ENCODE measurements at regions not wholly inside any gene's neighbourhood (a gene's known extent, or its start where the extent isn't known, plus 50 kb on each side); places are given as distances from the start of the nearest gene placed in this dataset.

- no peaks in the 10 kb centered on the region for H3K27me3 ChIP-seq (replicated peaks in 1 of 4; ENCODE audit: control insufficient read depth in 3 of 4, extremely low read depth in 1 of 4, insufficient read depth in 3 of 4, low read length in 3 of 4)
- H4K5ac ChIP-seq (ENCODE audit: insufficient read length, low read depth, low read length): no peak overlapping the region
- no peak overlapping the region for H3K14ac ChIP-seq (ENCODE audit: insufficient read length)
- no peaks in the 10 kb centered on the region for H3K36me3 ChIP-seq (ENCODE audit: control insufficient read depth in 2 of 4, insufficient read depth in 4 of 4, low read length in 3 of 4)
- no peak overlapping the region for H3K23ac ChIP-seq (ENCODE audit: insufficient read length)
- H2BK20ac ChIP-seq (ENCODE audit: low read length): no peak overlapping the region
- no peaks in the 10 kb centered on the region for H3K79me2 ChIP-seq (ENCODE audit: control insufficient read depth in 1 of 2, insufficient read depth in 2 of 2, low read length in 2 of 2)
- H3K4ac ChIP-seq (replicated peaks; ENCODE audit: insufficient read length, low read depth, low read length): no peak overlapping the region
- H3K27ac ChIP-seq (ENCODE audit: low read depth, low read length): no peak overlapping the region
- DNase-seq (ENCODE audit: low read depth in 1 of 2, low spot score in 2 of 2) (no peak), FAIRE-seq (no peak)
- no peak overlapping the region for H2AFZ ChIP-seq (ENCODE audit: low read length)
- no peaks in the 10 kb centered on the region for H3K79me1 ChIP-seq (ENCODE audit: low read depth, low read length)
- H3K4me2 ChIP-seq (ENCODE audit: insufficient read depth in 1 of 2, low read depth in 2 of 2, low read length in 2 of 2): no peak overlapping the region
- H2BK5ac ChIP-seq (ENCODE audit: low read depth, low read length): no peak overlapping the region
- H3K56ac ChIP-seq (replicated peaks; ENCODE audit: insufficient read length, low read depth, low read length): no peak overlapping the region
- no peaks in the 10 kb centered on the region for H4K20me1 ChIP-seq (replicated peaks in 1 of 2; ENCODE audit: control insufficient read depth in 1 of 2, insufficient read depth in 2 of 2, low read length in 2 of 2)
- no peak overlapping the region for H4K8ac ChIP-seq (ENCODE audit: extremely low read depth, insufficient read depth, low read length)
- WGBS, 2 experiments (ENCODE audit: extremely low coverage in 1 of 2, insufficient coverage in 1 of 2, insufficient read length in 1 of 2, insufficient replicate concordance in 2 of 2, low coverage in 1 of 2, low lambda C conversion rate in 2 of 2, missing lambda C conversion rate in 1 of 2): 87% methylated on average over 2 of the region's 2 CpGs; no CpG with 5 or more reads in 1 of the 2 experiments
- no peak overlapping the region for H2BK120ac ChIP-seq (replicated peaks; ENCODE audit: low read depth, low read length)
- no peak overlapping the region for H2BK15ac ChIP-seq (ENCODE audit: low read length)
- H3K18ac ChIP-seq (ENCODE audit: extremely low read depth, low read length): no peak overlapping the region
- no peak overlapping the region for H4K91ac ChIP-seq (replicated peaks; ENCODE audit: insufficient read length, low read length)
- no peak overlapping the region for H2BK12ac ChIP-seq (ENCODE audit: low read depth, low read length)
- no peaks in the 10 kb centered on the region for H3K23me2 ChIP-seq (ENCODE audit: low read depth, low read length)
- no peak overlapping the region for H3K4me3 ChIP-seq (ENCODE audit: extremely low read depth in 1 of 4, insufficient read depth in 2 of 4, low read depth in 3 of 4, low read length in 4 of 4)
- H3K9ac ChIP-seq (replicated peaks in 1 of 4; ENCODE audit: extremely low read depth in 1 of 4, low read depth in 3 of 4, low read length in 3 of 4): no peak overlapping the region
- H2AK5ac ChIP-seq (ENCODE audit: low read depth, low read length): no peak overlapping the region
- ChIA-PET CTCF (ENCODE audit: partially characterized antibody) (no interaction called here), POLR2A (ENCODE audit: partially characterized antibody) (no interaction called here)
- no peaks in the 10 kb centered on the region for H3K9me3 ChIP-seq (ENCODE audit: insufficient read depth in 2 of 2, low read depth in 1 of 2, low read length in 1 of 2)
- peaks cover 0 to 3% (median 0%) of the 10 kb centered on the region in 4 experiments; a peak in 1 of 7 replicates for H3K4me1 ChIP-seq (replicated peaks in 1 of 4; ENCODE audit: control insufficient read depth in 3 of 4, insufficient read depth in 4 of 4, low read length in 3 of 4)
- no peak for TF ChIP-seq EGR1 (IDR thresholded peaks at IDR 0.05; ENCODE audit: borderline replicate concordance, low read depth, low read length)
- TF ChIP-seq CTCF (IDR thresholded peaks at IDR 0.05; ENCODE audit: control extremely low read depth in 1 of 3, insufficient read depth in 1 of 3, low read depth in 1 of 3, low read length in 3 of 3): no peak
- TF ChIP-seq SP4 (IDR thresholded peaks at IDR 0.05; ENCODE audit: low read length): no peak
- no peak for TF ChIP-seq SAP30 (IDR thresholded peaks at IDR 0.05; ENCODE audit: insufficient read depth, insufficient replicate concordance, low read length)
- no peak for TF ChIP-seq KDM4A (IDR thresholded peaks at IDR 0.05; ENCODE audit: low read depth, low read length, severe bottlenecking)
- TF ChIP-seq TAF1 (IDR thresholded peaks at IDR 0.05; ENCODE audit: low read depth, low read length): no peak
These were observed 800.8 kb downstream of the MCTP2 start for GRCh38 chr15:95032156-95032555.

All from H1 (cell line).